Lower leg skin (tissue), 4 donors: ENCODE measurements at regions not wholly inside any gene's neighbourhood (a gene's known extent, or its start where the extent isn't known, plus 50 kb on each side); places are given as distances from the start of the nearest gene placed in this dataset.

Experiments
- DNase-seq, 2 donors: peaks; one replicate each; pipeline ENCODE4 v3.0.0-alpha.2; 2019; ENCODE audit warnings: low spot score in 2 of 2
- H3K4me3 ChIP-seq: fragments of 200-600 bp; sonication (generic); 2 replicates; pipeline ENCODE4 v1.5.1; 2017; ENCODE audit warnings: mild to moderate bottlenecking, low read depth; ENCODE audit not compliant: poor library complexity, severe bottlenecking
- CTCF ChIP-seq, 3 donors: fragments of 450-650 bp; IDR thresholded peaks; one replicate each; pipeline ENCODE4 v1.5.1; 2016; ENCODE audit warnings: antibody characterized with exemption in 3 of 3, mild to moderate bottlenecking in 3 of 3, moderate library complexity in 2 of 3
- POLR2A ChIP-seq, 2 donors: fragments of 450-650 bp; IDR thresholded peaks; one replicate each; pipeline ENCODE4 v1.6.1; 2016 to 2017; ENCODE audit warnings: antibody characterized with exemption in 2 of 2, mild to moderate bottlenecking in 1 of 2, moderate library complexity in 1 of 2
- WGBS, 2 donors: methylation state at CpG; one replicate each; pipeline ENCODE4 v1.1.5; 2018; 5-methylcytosine and 5-hydroxymethylcytosine counted together
- intact Hi-C: fragments of 100-400 bp; cut with DNase I; formaldehyde crosslinking; loops from one replicate; pipeline ENCODE4 v1.15.0; 2023; ENCODE audit warnings: low total_unique reads

DNA sequence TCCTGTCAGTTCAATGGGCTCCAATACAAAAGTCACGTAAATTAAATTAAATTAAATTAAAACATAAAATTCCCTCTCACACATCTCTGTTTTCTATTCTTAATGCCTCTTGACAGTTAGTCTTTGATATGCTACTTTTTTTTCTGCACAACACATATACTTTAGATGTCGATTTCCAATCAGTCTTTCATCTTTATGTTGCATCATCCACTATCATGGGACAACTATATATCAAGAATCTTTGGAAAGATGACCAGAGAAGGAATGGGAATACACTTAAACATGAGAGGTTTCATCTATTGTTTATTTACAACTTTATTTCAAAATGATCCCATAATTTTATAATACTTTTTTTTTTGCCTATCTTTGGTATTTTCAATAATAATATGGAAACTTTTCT, 733.3 kb upstream of the FANCL start:
- intact Hi-C loops = no loop called here
- WGBS, 2 donors = 57 to 62% methylated on average over 2 of the region's 2 CpGs
- H3K4me3 ChIP-seq = no peak overlapping the region
- no peak for DNase-seq
- TF ChIP-seq POLR2A (IDR thresholded peaks at IDR 0.05) (no peak), CTCF (IDR thresholded peaks at IDR 0.05) (no peak)

DNA sequence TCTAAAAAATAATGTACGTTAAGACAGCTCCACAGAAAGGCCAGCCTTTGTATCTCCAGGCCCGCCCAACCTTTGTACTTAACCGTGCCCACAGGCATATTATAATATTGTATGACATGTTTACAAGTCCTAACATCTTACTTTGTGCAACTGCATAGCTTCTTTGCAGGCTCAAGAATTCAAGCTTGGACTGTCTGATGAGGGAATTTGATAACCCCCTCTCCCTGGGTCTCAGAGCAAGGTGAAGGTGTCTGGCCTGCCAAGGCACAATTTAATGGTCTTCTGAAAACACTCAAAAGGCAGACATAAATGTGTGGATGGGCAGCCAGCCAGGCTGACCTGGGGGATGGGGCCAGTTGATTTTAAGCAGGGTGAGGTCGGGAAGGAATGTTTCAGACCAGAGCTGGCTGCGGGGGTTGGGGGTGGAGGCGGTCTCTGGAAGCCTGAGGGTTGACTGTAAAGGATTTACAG, 732.7 kb upstream of the FANCL start:
- intact Hi-C loops = no loop called here
- DNase-seq = no peak
- no peak overlapping the region for H3K4me3 ChIP-seq
- WGBS, 2 donors = 41 to 49% methylated on average over 6 of the region's 6 CpGs
- no peak for TF ChIP-seq CTCF (IDR thresholded peaks at IDR 0.05)
- no peak for TF ChIP-seq POLR2A (IDR thresholded peaks at IDR 0.05)

- intact Hi-C loops = no loop called here
- WGBS, 2 donors = 68 to 76% methylated on average over 1 of the region's 1 CpG
- no peak for TF ChIP-seq CTCF (IDR thresholded peaks at IDR 0.05)
- no peak for TF ChIP-seq POLR2A (IDR thresholded peaks at IDR 0.05)
- no peak for DNase-seq
- no peak overlapping the region for H3K4me3 ChIP-seq
These were observed 731.6 kb upstream of the FANCL start for GRCh38 chr2:58972737-58973136.

DNA sequence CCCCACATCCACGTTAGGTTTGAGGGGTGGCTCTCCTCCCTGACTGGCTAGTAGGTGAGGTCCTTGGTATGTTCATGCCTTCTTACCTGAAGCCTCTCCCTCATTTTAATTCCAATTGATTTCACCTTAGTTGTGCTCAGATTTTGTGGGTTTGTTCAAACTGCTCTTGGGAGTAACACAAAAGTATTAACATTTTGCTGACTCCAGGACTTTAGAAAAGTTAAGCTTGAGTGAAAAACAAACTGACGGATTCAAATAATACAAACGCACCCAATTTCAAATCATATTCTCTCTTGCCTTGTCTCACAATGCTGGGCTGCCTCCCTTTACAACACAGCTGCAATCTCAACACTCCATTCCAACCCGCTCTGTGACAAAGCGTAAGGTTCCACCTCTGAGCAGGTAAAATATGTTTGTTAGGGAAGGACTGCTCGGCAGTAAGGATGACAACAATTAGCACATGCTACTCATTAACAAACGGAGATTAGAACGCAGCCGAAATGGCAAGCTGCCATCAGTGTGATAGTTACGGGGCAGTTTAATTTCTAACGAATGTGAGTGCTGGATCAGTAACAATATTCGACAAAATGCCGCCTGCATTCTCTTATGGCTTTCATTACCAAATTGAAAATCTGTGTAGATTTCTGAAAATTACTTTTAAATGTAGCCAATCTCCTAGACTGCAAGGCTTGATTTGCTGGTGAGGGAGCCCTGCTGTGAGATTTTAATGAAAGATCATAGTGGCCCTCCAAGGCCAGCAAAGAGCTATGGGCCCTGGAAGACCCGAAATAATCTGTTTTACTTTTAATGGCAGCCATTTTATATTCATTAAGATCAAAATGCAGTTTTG, 730.6 kb upstream of the FANCL start:
- WGBS, 2 donors = 68 to 82% methylated on average over 14 of the region's 14 CpGs
- TF ChIP-seq CTCF (IDR thresholded peaks at IDR 0.05) (no peak), POLR2A (IDR thresholded peaks at IDR 0.05) (no peak)
- H3K4me3 ChIP-seq = no peak overlapping the region
- intact Hi-C loops = no loop called here
- DNase-seq = no peak

- intact Hi-C loops = no loop called here
- 88 to 91% methylated on average over 4 of the region's 4 CpGs for WGBS, 2 donors
- DNase-seq = no peak
- TF ChIP-seq CTCF (IDR thresholded peaks at IDR 0.05) (no peak), POLR2A (IDR thresholded peaks at IDR 0.05) (no peak)
- no peak overlapping the region for H3K4me3 ChIP-seq
These were observed 729.2 kb upstream of the FANCL start for GRCh38 chr2:58970365-58970764.

GRCh38 chr2:58968885-58969284, 727.8 kb upstream of the FANCL start:
- WGBS, 2 donors = 87 to 89% methylated on average over 2 of the region's 2 CpGs
- no peak overlapping the region for H3K4me3 ChIP-seq
- intact Hi-C loops = no loop called here
- TF ChIP-seq CTCF (IDR thresholded peaks at IDR 0.05) = no peak
- TF ChIP-seq POLR2A (IDR thresholded peaks at IDR 0.05) = no peak
- DNase-seq = no peak
